Right cardiac atrium (tissue), 5 donors: ENCODE measurements at regions not wholly inside any gene's neighbourhood (a gene's known extent, or its start where the extent isn't known, plus 50 kb on each side); places are given as distances from the start of the nearest gene placed in this dataset.

ENCODE experiments used
- ATAC-seq, 2 donors: fragments of 200-7000 bp; cut with Tn5 transposase; one replicate each; pipeline versions ENCODE4 v1.8.0 to v1.9.1; 2020; ENCODE audit warnings: moderate library complexity in 2 of 2, mild to moderate bottlenecking in 1 of 2
- DNase-seq, 3 donors: peaks; one replicate each; pipeline ENCODE4 v3.0.0-alpha.2; 2020
- H3K27ac ChIP-seq: one replicate; pipeline ENCODE4 v1.5.1; 2013; ENCODE audit warnings: mild to moderate bottlenecking, low read length, control low read depth, moderate library complexity
- H3K27me3 ChIP-seq: one replicate; pipeline ENCODE4 v1.6.1; 2013; ENCODE audit not compliant: control insufficient read depth, insufficient read depth
- H3K4me1 ChIP-seq: one replicate; pipeline ENCODE4 v1.6.1; 2013; ENCODE audit warnings: low read length; ENCODE audit not compliant: control insufficient read depth, insufficient read depth
- H3K4me3 ChIP-seq: one replicate; pipeline ENCODE4 v1.5.1; 2013; ENCODE audit warnings: low read length, control low read depth
- H3K9me3 ChIP-seq: one replicate; pipeline ENCODE4 v1.6.1; 2013; ENCODE audit warnings: low read length; ENCODE audit not compliant: control insufficient read depth
- WGBS: extraction: QIAGEN DNeasy Blood & Tissue Kit; methylation state at CpG from one replicate; pipeline ENCODE4 v1.1.7; 2013; 5-methylcytosine and 5-hydroxymethylcytosine counted together
- intact Hi-C, 4 donors: fragments of 100-400 bp; cut with DNase I; formaldehyde crosslinking; loops; one replicate each; pipeline versions ENCODE4 v1.11.0 to v1.14.0; 2022 to 2023
- donor health status: healthy with polysubstance abuse.
- donor health status: DM: no; HTN: yes; CAD: no.
- donor health status: DM: no; HTN: no; CAD: no.
- donor health status: DM: no; HTN: yes; CAD: no; lungs with severe emphysema.
- donor health status: DM: yes; HTN: yes; CAD: no.

GRCh38 chr7:89401099-89401498 is 605.6 kb upstream of the TEX47 start:
- ATAC-seq (peak in 1 of 2 donors; percentile 68), DNase-seq (no peak)
- Histone ChIP-seq H3K27me3 (no peaks in the 10 kb centered on the region), H3K9me3 (no peaks in the 10 kb centered on the region), H3K4me3 (no peak overlapping the region), H3K4me1 (no peaks in the 10 kb centered on the region), H3K27ac (no peak overlapping the region)
- intact Hi-C loops = no loop called here

GRCh38 chr7:89401690-89402089 is 606.2 kb upstream of the TEX47 start:
- Histone ChIP-seq H3K9me3 (no peaks in the 10 kb centered on the region), H3K27me3 (no peaks in the 10 kb centered on the region), H3K4me3 (no peak overlapping the region), H3K27ac (no peak overlapping the region), H3K4me1 (no peaks in the 10 kb centered on the region)
- DNase-seq = no peak
- peak in 1 of 2 donors; percentile 43 for ATAC-seq
- 45% methylated on average over 4 of the region's 4 CpGs for WGBS
- intact Hi-C loops = no loop called here

- Histone ChIP-seq H3K27ac (no peak overlapping the region), H3K9me3 (no peaks in the 10 kb centered on the region), H3K4me1 (no peaks in the 10 kb centered on the region), H3K4me3 (no peak overlapping the region), H3K27me3 (no peaks in the 10 kb centered on the region)
- DNase-seq (no peak), ATAC-seq (no peak)
- intact Hi-C loops = no loop called here
These were observed 656.4 kb upstream of the TEX47 start for GRCh38 chr7:89451911-89452310.

- Histone ChIP-seq H3K9me3 (no peaks in the 10 kb centered on the region), H3K4me3 (no peak overlapping the region), H3K27me3 (no peaks in the 10 kb centered on the region), H3K4me1 (no peaks in the 10 kb centered on the region), H3K27ac (no peak overlapping the region)
- ATAC-seq (no peak), DNase-seq (no peak)
- 71% methylated on average over 1 of the region's 1 CpG for WGBS
- intact Hi-C loops = no loop called here
These were observed 661.0 kb upstream of the TEX47 start for GRCh38 chr7:89456556-89456955.

GRCh38 chr7:89458114-89458513 is 662.6 kb upstream of the TEX47 start:
- 68% methylated on average over 3 of the region's 3 CpGs for WGBS
- ATAC-seq = no peak
- intact Hi-C loops = no loop called here

GRCh38 chr7:89474456-89474855 is 678.9 kb upstream of the TEX47 start:
- intact Hi-C loops = no loop called here
- H3K27me3 ChIP-seq = no peaks in the 10 kb centered on the region
- H3K27ac ChIP-seq = no peak overlapping the region
- no peak overlapping the region for H3K4me3 ChIP-seq
- H3K4me1 ChIP-seq = no peaks in the 10 kb centered on the region
- H3K9me3 ChIP-seq = no peaks in the 10 kb centered on the region
- ATAC-seq (no peak), DNase-seq (no peak)
- WGBS = 69% methylated on average over 3 of the region's 3 CpGs

More at GRCh38 chr7:89458114-89458513, 662.6 kb upstream of the TEX47 start:
- Histone ChIP-seq H3K4me3 (no peak overlapping the region), H3K9me3 (no peaks in the 10 kb centered on the region), H3K4me1 (no peaks in the 10 kb centered on the region), H3K27me3 (no peaks in the 10 kb centered on the region), H3K27ac (no peak overlapping the region)
- DNase-seq = no peak

- Histone ChIP-seq H3K27me3 (no peaks in the 10 kb centered on the region), H3K27ac (no peak overlapping the region), H3K9me3 (no peaks in the 10 kb centered on the region), H3K4me1 (no peaks in the 10 kb centered on the region), H3K4me3 (no peak overlapping the region)
- no peak for ATAC-seq
- intact Hi-C loops = no loop called here
- DNase-seq = no peak
- WGBS = 53% methylated on average over 3 of the region's 3 CpGs
These were observed 676.3 kb upstream of the STEAP1 start for GRCh38 chr7:89477991-89478390.

GRCh38 chr7:89495704-89496103 is 658.6 kb upstream of the STEAP1 start:
- no peaks in the 10 kb centered on the region for H3K27me3 ChIP-seq
- no peak overlapping the region for H3K27ac ChIP-seq
- H3K9me3 ChIP-seq = no peaks in the 10 kb centered on the region
- no peak for DNase-seq
- WGBS = 66% methylated on average over 3 of the region's 3 CpGs
- intact Hi-C loops = no loop called here
- no peak for ATAC-seq
- H3K4me1 ChIP-seq = no peaks in the 10 kb centered on the region
- H3K4me3 ChIP-seq = no peak overlapping the region

GRCh38 chr7:89500084-89500483 is 654.2 kb upstream of the STEAP1 start:
- no peak for ATAC-seq
- Histone ChIP-seq H3K4me3 (no peak overlapping the region), H3K27ac (no peak overlapping the region), H3K4me1 (no peaks in the 10 kb centered on the region), H3K9me3 (no peaks in the 10 kb centered on the region), H3K27me3 (no peaks in the 10 kb centered on the region)
- WGBS = 77% methylated on average over 2 of the region's 2 CpGs
- no peak for DNase-seq
- intact Hi-C loops = no loop called here

GRCh38 chr7:89503281-89503680 is 651.0 kb upstream of the STEAP1 start:
- intact Hi-C loops = no loop called here
- H3K4me1 ChIP-seq = no peaks in the 10 kb centered on the region
- ATAC-seq (no peak), DNase-seq (no peak)
- no peaks in the 10 kb centered on the region for H3K9me3 ChIP-seq
- no peaks in the 10 kb centered on the region for H3K27me3 ChIP-seq
- no peak overlapping the region for H3K27ac ChIP-seq
- no peak overlapping the region for H3K4me3 ChIP-seq

GRCh38 chr7:89507034-89507433 is 647.2 kb upstream of the STEAP1 start:
- intact Hi-C loops = no loop called here
- DNase-seq = no peak
- Histone ChIP-seq H3K27me3 (no peaks in the 10 kb centered on the region), H3K9me3 (no peaks in the 10 kb centered on the region), H3K27ac (no peak overlapping the region), H3K4me1 (no peaks in the 10 kb centered on the region), H3K4me3 (no peak overlapping the region)
- WGBS = 78% methylated on average over 3 of the region's 3 CpGs
- ATAC-seq = no peak

GRCh38 chr7:89511900-89512299 is 642.4 kb upstream of the STEAP1 start:
- ATAC-seq (no peak), DNase-seq (no peak)
- no peak overlapping the region for H3K4me3 ChIP-seq
- WGBS = 48% methylated on average over 1 of the region's 1 CpG
- intact Hi-C loops = no loop called here
- no peaks in the 10 kb centered on the region for H3K27me3 ChIP-seq
- H3K4me1 ChIP-seq = no peaks in the 10 kb centered on the region
- H3K9me3 ChIP-seq = no peaks in the 10 kb centered on the region
- H3K27ac ChIP-seq = no peak overlapping the region
